GM23248 (cell line): ENCODE measurements at regions not wholly inside any gene's neighbourhood (a gene's known extent, or its start where the extent isn't known, plus 50 kb on each side); places are given as distances from the start of the nearest gene placed in this dataset.

Experiments used
- DNase-seq: peaks from one replicate; pipeline ENCODE4 v3.0.0-alpha.2; 2015
- H2AFZ ChIP-seq: fragments of 200-600 bp; sonication (generic); 2 replicates; pipeline ENCODE4 v1.6.1; 2016; ENCODE audit warnings: antibody characterized with exemption
- H3F3A ChIP-seq: fragments of 200-600 bp; sonication (generic); 2 replicates; pipeline ENCODE4 v1.6.1; 2016; ENCODE audit warnings: mild to moderate bottlenecking, antibody characterized with exemption, mixed run types; ENCODE audit not compliant: insufficient read depth
- H3K27ac ChIP-seq: fragments of 200-600 bp; sonication (generic); 2 replicates; pipeline ENCODE4 v1.5.1; 2016; ENCODE audit warnings: mild to moderate bottlenecking
- H3K27me3 ChIP-seq: fragments of 200-600 bp; sonication (generic); replicated peaks from 2 replicates; pipeline ENCODE4 v1.6.1; 2016; ENCODE audit warnings: mild to moderate bottlenecking; ENCODE audit not compliant: insufficient read depth
- H3K36me3 ChIP-seq: fragments of 200-600 bp; sonication (generic); 2 replicates; pipeline ENCODE4 v1.6.1; 2016; ENCODE audit warnings: low read depth, mild to moderate bottlenecking
- H3K4me1 ChIP-seq: fragments of 200-600 bp; sonication (generic); 2 replicates; pipeline ENCODE4 v1.6.1; 2016; ENCODE audit warnings: mild to moderate bottlenecking; ENCODE audit not compliant: insufficient read depth
- H3K4me2 ChIP-seq: fragments of 200-600 bp; sonication (generic); one replicate; pipeline ENCODE4 v1.6.1; 2016; ENCODE audit warnings: mild to moderate bottlenecking; ENCODE audit not compliant: unreplicated experiment
- H3K4me3 ChIP-seq: fragments of 200-600 bp; sonication (generic); 2 replicates; pipeline ENCODE4 v1.5.1; 2016; ENCODE audit warnings: mild to moderate bottlenecking
- H3K79me2 ChIP-seq: fragments of 200-600 bp; sonication (generic); 2 replicates; pipeline ENCODE4 v1.6.1; 2016; ENCODE audit warnings: mild to moderate bottlenecking; ENCODE audit not compliant: insufficient read depth
- H3K9ac ChIP-seq: fragments of 200-600 bp; sonication (generic); 2 replicates; pipeline ENCODE4 v1.6.1; 2016; ENCODE audit warnings: mild to moderate bottlenecking
- H3K9me2 ChIP-seq: fragments of 200-600 bp; sonication (generic); 2 replicates; pipeline ENCODE4 v1.6.1; 2016; ENCODE audit warnings: mixed run types, mild to moderate bottlenecking, moderate library complexity; ENCODE audit not compliant: insufficient read depth
- H3K9me3 ChIP-seq: fragments of 200-600 bp; sonication (generic); one replicate; pipeline ENCODE4 v1.6.1; 2017; ENCODE audit warnings: low read depth
- H4K20me1 ChIP-seq: fragments of 200-600 bp; sonication (generic); 2 replicates; pipeline ENCODE4 v1.6.0; 2016; ENCODE audit not compliant: insufficient read depth
- EZH2 ChIP-seq: fragments of 200-600 bp; sonication (generic); IDR thresholded peaks from 2 replicates; pipeline ENCODE4 v1.6.1; 2018; ENCODE audit warnings: antibody characterized with exemption, mild to moderate bottlenecking; ENCODE audit not compliant: insufficient read depth, poor library complexity, severe bottlenecking
- EZH2phosphoT487 ChIP-seq: fragments of 200-600 bp; sonication (generic); IDR thresholded peaks from 2 replicates; pipeline ENCODE4 v1.6.1; 2018; ENCODE audit warnings: antibody characterized with exemption, moderate library complexity, mild to moderate bottlenecking, low read depth; ENCODE audit not compliant: insufficient read depth
- WGBS, 2 experiments: methylation state at CpG; one replicate each; pipeline ENCODE4 v1.1.6; 2015 to 2017; ENCODE audit warnings: low lambda C conversion rate in 2 of 2, low coverage in 1 of 2; ENCODE audit errors: missing lambda C conversion rate in 2 of 2; 5-methylcytosine and 5-hydroxymethylcytosine counted together
- in situ Hi-C: fragments of 300-500 bp; cut with MboI; formaldehyde crosslinking; loops from 2 replicates; pipeline ENCODE4 v1.15.0; 2020

DNA sequence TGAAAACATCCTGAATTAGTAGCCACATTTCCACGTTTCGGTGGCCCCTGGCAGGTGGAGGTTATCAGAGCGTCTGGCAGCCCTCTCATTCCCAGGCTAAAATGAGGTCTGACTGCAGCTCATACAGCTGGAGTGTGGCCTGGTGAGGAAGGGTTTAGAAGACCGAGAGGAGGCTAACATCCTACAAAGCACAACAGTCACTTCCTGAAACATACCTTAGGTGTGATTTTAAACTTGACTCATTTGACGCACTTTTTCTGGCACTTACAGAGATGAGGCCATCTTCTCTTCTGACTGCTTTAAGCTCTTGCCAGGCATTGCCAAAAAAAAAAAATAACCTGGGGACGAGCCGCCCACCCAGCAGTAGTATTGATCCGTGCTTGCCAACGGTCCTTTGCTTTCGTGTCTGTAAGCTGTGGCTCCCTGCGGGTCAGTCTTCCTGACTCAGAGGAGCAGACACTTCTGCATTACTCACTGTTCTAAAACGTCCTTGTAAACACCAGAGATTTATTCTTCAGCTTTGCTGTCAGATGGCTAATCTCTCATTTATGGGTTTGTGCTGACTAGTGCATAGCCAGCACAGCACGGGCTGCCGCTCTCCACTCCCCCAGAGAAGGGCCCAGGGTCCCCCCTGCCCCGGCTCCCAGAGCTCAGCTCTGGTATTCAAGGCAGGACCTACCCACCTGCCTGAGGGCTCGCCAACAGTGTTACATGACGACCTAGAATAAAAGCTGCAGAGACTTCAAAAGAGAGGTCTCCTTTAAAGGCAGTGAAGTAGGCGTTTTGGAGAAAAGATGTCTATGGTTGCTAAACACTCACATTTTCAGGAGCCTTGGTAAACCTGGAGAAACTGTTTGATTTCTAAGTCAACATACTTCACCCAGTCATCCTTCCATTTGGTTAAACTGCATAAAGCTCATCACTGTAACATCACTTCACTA is 78.5 kb upstream of the FRMD1 start:
- H3F3A ChIP-seq, result peaks cover 25% of the 10 kb centered on the region
- H3K27me3 ChIP-seq, result no peaks in the 10 kb centered on the region
- TF ChIP-seq EZH2 (no peak), EZH2phosphoT487 (no peak)
- H3K4me1 ChIP-seq, result peaks cover 31% of the 10 kb centered on the region
- peak overlapping the region; percentile 83 for H3K4me2 ChIP-seq
- peak overlapping the region; percentile 84 for H3K27ac ChIP-seq
- H3K4me3 ChIP-seq, result peak overlapping the region; percentile 55
- H3K9me3 ChIP-seq, result no peaks in the 10 kb centered on the region
- no peaks in the 10 kb centered on the region for H3K79me2 ChIP-seq
- no peaks in the 10 kb centered on the region for H3K9me2 ChIP-seq
- DNase-seq, result peak; percentile 94
- WGBS, 2 experiments, result 2 to 4% methylated on average over 18 of the region's 18 CpGs
- peak overlapping the region; percentile 69 for H2AFZ ChIP-seq
- in situ Hi-C loops, result no loop called here
- no peaks in the 10 kb centered on the region for H3K36me3 ChIP-seq
- no peaks in the 10 kb centered on the region for H4K20me1 ChIP-seq
- peak overlapping the region; percentile 69 for H3K9ac ChIP-seq

DNA sequence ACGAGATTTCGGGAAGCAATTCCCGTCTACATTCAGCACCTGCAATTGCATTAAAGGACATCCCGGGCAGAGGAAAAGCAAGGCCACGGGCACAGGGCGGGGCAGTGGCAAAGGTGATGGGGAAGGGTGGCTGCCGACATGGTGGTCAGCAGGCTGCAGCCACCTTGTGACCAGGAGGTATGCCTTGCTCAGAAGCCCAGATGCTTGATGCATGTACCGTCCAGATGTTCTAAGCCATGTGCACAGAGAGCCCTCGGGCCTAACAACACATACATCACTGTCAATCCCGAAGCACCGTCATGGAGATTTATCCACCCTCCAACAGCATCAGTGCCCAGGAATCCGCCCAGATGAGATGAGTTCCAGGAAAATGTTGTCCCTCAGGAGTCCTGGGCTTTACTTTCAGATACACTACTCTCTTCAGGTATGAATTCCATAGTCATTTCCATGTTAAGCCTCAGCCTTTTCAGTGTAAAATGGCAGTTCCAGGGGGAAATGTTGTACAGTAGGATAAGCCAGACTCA is 77.8 kb upstream of the FRMD1 start:
- 75% methylated on average over 12 of the region's 12 CpGs for WGBS, 2 experiments
- Histone ChIP-seq H3K79me2 (no peaks in the 10 kb centered on the region), H3F3A (peaks cover 25% of the 10 kb centered on the region), H3K9me2 (no peaks in the 10 kb centered on the region), H3K4me1 (peaks cover 31% of the 10 kb centered on the region), H3K27me3 (no peaks in the 10 kb centered on the region), H3K36me3 (no peaks in the 10 kb centered on the region), H4K20me1 (no peaks in the 10 kb centered on the region), H3K4me2 (peak overlapping the region; percentile 83), H3K9me3 (no peaks in the 10 kb centered on the region), H2AFZ (0 out of 2 replicates have a peak overlapping the region, but pooled peaks have one; percentile 69), H3K9ac (peak overlapping the region; percentile 69), H3K27ac (peak overlapping the region; percentile 84), H3K4me3 (peak overlapping the region; percentile 55)
- peak; percentile 16 for DNase-seq
- in situ Hi-C loops, result no loop called here
- TF ChIP-seq EZH2 (no peak), EZH2phosphoT487 (no peak)

DNA sequence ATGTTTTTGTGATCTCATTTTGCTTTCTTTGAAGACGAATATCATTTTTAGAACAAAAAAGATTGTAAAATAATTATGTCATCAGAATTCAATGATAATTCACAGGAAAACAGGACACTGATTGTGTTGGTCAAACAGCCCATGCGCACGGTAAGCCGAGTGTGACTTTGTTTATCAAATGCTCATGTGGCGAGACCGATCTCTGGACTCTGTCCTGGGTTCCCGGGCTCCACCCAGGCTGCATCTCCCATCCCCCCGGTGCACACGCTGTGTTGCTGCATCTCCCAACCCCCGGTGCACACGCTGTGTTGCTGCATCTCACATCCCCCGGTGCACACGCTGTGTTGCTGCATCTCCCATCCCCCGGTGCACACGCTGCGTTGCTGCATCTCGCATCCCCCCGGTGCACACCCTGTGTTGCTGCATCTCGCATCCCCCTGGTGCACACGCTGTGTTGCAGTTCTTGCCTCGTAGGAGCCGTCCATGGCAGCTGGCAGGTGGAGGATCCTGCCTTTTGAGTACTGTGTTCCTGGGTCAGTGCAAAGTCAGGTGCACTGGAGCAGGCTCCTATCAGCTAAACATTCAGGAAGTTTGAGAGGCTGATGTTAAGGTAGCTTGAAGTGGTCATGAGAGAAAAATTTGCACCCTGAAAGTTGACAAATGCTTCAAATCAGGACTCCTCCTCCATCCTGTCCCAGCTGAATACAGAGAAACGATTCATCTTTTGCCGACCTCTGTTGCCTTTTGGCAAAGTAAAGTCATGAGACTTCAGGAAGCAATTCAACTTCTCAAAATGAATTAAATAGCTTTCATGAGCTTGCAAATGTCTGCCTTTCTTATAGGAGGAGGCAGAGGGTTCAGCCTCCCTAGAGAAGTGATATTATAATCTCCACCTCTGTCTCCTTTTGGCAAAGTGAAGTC is 77.1 kb upstream of the FRMD1 start:
- TF ChIP-seq EZH2 (no peak), EZH2phosphoT487 (no peak)
- H2AFZ ChIP-seq, result no peak overlapping the region
- H3K9me2 ChIP-seq, result no peaks in the 10 kb centered on the region
- H3K4me1 ChIP-seq, result peaks cover 31% of the 10 kb centered on the region
- no peak overlapping the region for H3K27ac ChIP-seq
- H3F3A ChIP-seq, result peaks cover 25% of the 10 kb centered on the region
- no peak overlapping the region for H3K9ac ChIP-seq
- H3K27me3 ChIP-seq, result no peaks in the 10 kb centered on the region
- no peaks in the 10 kb centered on the region for H4K20me1 ChIP-seq
- 89 to 91% methylated on average over 24 of the region's 24 CpGs for WGBS, 2 experiments
- no peak for DNase-seq
- no peak overlapping the region for H3K4me3 ChIP-seq
- no peaks in the 10 kb centered on the region for H3K9me3 ChIP-seq
- in situ Hi-C loops, result no loop called here
- no peaks in the 10 kb centered on the region for H3K79me2 ChIP-seq
- no peaks in the 10 kb centered on the region for H3K36me3 ChIP-seq
- H3K4me2 ChIP-seq, result peak overlapping the region; percentile 83

DNA sequence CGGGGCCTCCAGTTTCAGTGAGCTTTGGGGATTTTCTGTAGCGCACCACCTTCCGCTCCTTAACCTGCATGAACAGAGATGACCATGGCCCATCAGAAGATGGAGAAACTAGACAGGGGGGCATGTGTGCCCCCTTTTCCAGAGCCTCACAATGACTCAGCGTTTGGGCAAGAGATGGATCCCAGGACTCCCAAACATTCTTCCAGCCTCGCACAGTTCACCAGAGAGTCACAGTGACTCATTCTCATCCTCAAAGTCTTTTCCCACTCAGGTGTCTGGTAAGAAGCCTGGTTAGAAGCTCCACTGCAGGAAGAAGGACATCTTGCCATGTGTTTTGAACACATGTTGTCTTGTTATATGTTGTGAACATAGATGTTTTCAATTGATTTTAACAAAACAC is 76.2 kb upstream of the FRMD1 start:
- H3K9me2 ChIP-seq, result no peaks in the 10 kb centered on the region
- WGBS, 2 experiments, result 63 to 65% methylated on average over 5 of the region's 5 CpGs
- no peak overlapping the region for H3K4me3 ChIP-seq
- H3F3A ChIP-seq, result peaks cover 25% of the 10 kb centered on the region
- H3K9me3 ChIP-seq, result no peaks in the 10 kb centered on the region
- no peak for TF ChIP-seq EZH2
- TF ChIP-seq EZH2phosphoT487, result no peak
- in situ Hi-C loops, result no loop called here
- no peaks in the 10 kb centered on the region for H3K27me3 ChIP-seq
- H3K27ac ChIP-seq, result no peak overlapping the region
- H3K4me2 ChIP-seq, result no peak overlapping the region
- no peaks in the 10 kb centered on the region for H3K79me2 ChIP-seq
- H3K9ac ChIP-seq, result no peak overlapping the region
- peak; percentile 72 for DNase-seq
- H3K36me3 ChIP-seq, result no peaks in the 10 kb centered on the region
- no peak overlapping the region for H2AFZ ChIP-seq
- peaks cover 31% of the 10 kb centered on the region for H3K4me1 ChIP-seq
- no peaks in the 10 kb centered on the region for H4K20me1 ChIP-seq
